CD1c-positive myeloid dendritic cell (primary cell): ENCODE measurements at regions not wholly inside any gene's neighbourhood (a gene's known extent, or its start where the extent isn't known, plus 50 kb on each side); places are given as distances from the start of the nearest gene placed in this dataset.

Experiments used
- DNase-seq: peaks from one replicate; pipeline ENCODE4 v3.0.0-alpha.2; 2016; ENCODE audit errors: extremely low spot score

- no peak for DNase-seq
These were observed 55.4 kb upstream of the SIRPG start for GRCh38 chr20:1712634-1713624.

- DNase-seq, result no peak
These were observed 54.4 kb upstream of the SIRPG start for GRCh38 chr20:1711826-1712601.

- no peak for DNase-seq
These were observed 53.7 kb upstream of the SIRPG start for GRCh38 chr20:1711266-1711665.

- DNase-seq, result no peak
These were observed 52.9 kb upstream of the SIRPG start for GRCh38 chr20:1710484-1710883.

DNA sequence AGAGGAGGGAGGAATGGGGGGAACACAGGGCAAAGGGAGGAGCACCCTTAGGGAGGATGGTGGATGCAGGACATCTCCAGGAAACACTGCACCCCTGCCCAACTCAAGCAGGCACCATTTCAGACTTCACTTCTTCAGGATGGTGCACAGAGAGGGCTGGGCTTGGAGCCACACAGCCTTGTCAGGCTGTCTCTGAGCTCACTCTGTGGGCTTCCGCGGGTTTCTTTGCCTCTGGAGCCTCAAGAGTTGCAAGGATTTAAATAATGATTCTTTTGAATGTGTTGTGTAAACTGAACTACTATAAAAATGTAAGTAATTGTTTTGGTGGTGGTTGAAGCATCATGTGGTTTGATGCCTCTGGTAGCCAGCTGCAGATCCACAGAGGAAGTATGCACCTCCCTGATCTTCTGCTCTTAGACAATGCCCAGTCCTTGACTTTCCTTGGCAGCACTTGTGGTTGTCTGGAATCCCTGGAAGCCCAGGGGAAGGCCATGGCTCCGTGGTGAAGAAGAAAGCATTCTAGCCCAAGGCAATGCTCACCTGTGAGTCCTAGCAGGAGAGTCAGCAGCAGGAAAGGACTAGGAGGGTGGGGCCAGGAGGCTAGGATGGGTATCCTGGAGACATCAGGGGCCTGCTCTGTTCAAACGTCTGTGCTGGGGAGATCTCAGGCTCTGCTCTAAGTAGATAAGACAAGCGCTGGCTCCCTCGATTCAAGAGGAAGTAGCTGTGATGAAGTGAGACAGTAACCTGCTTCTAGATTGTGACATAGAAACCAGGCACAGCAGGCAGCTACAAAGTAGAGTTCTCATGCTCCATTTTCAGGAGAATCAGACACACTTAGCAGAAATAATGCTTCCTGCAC, 50.2 kb upstream of the SIRPG start:
- peak; percentile 40 for DNase-seq
